Mesodermal cell (in vitro differentiated cells): ENCODE measurements at regions not wholly inside any gene's neighbourhood (a gene's known extent, or its start where the extent isn't known, plus 50 kb on each side); places are given as distances from the start of the nearest gene placed in this dataset.
"Not testable (repeated sequence)": the region's sequence is repeated elsewhere in the genome, so short reads cannot be mapped to it uniquely, and the experiment has no call there.

Source experiments
- H3K27ac ChIP-seq: 2 replicates; pipeline ENCODE4 v1.7.0; 2013; ENCODE audit warnings: mild to moderate bottlenecking, low read depth, low read length, moderate library complexity; ENCODE audit not compliant: severe bottlenecking
- H3K36me3 ChIP-seq: 2 replicates; pipeline ENCODE4 v1.7.1; 2013; ENCODE audit warnings: mild to moderate bottlenecking, low read length, moderate library complexity; ENCODE audit not compliant: control insufficient read depth, insufficient read depth
- H3K4me1 ChIP-seq: one replicate; pipeline ENCODE4 v1.7.1; 2013; ENCODE audit warnings: mild to moderate bottlenecking, low read length; ENCODE audit not compliant: insufficient read depth, control insufficient read depth, poor library complexity, severe bottlenecking
- H3K4me3 ChIP-seq: 2 replicates; pipeline ENCODE4 v1.7.0; 2013; ENCODE audit warnings: low read length, control low read depth, mild to moderate bottlenecking; ENCODE audit not compliant: insufficient read depth, poor library complexity, severe bottlenecking; ENCODE audit errors: extremely low read depth
- H3K9me3 ChIP-seq: 2 replicates; pipeline ENCODE4 v1.7.1; 2013; ENCODE audit warnings: mild to moderate bottlenecking, low read length, moderate library complexity; ENCODE audit not compliant: control insufficient read depth
- WGBS, 2 experiments: methylation state at CpG; one replicate each; pipeline ENCODE4 v1.1.5; 2013; ENCODE audit warnings: missing lambda C conversion rate in 2 of 2; ENCODE audit not compliant: insufficient coverage in 2 of 2; 5-methylcytosine and 5-hydroxymethylcytosine counted together

DNA sequence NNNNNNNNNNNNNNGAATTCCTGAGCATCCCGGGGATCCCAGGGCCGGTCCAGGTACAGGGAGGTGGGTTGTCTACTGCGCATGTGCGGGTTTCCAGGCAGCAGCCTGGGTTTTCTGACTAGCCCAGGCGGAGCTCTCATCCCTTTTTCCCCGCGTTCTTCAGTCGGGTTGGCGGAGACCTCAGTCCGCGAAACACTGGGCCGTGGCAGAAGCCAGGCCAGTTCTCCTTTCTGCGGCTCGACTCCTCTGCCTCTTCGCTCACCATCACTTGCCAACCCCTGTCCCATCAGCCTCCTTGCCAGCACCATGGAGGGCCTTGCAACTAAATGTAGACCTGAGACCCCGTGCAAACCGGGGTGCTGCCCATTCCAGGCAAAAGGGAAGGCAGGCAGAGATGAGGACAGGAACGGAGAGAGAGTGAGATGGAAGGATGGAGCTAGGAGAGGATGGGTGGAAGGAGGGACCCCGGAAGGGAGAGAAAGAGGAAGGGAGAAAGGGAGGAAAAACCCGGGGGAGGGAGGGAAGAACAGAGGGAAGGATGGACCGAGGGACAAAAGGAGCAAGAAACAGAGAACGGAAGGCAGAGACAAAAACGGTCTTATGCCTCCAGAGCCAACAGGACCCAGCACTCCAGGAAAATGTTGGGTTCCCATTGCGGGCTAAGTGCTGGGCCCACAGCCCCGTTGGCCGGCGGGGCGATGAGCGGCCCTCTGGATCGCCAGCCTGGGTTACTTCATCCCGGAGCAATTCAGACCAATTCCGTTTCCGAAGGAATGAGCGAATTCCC is 445.4 kb upstream of the DEFB115 start:
- WGBS, 2 experiments, result 72 to 77% methylated on average over 30 to 34 of the region's 34 CpGs
- Histone ChIP-seq H3K4me3 (no peak overlapping the region), H3K9me3 (peaks cover 33% of the 10 kb centered on the region), H3K4me1 (no peaks in the 10 kb centered on the region), H3K27ac (no peak overlapping the region), H3K36me3 (no peaks in the 10 kb centered on the region)

DNA sequence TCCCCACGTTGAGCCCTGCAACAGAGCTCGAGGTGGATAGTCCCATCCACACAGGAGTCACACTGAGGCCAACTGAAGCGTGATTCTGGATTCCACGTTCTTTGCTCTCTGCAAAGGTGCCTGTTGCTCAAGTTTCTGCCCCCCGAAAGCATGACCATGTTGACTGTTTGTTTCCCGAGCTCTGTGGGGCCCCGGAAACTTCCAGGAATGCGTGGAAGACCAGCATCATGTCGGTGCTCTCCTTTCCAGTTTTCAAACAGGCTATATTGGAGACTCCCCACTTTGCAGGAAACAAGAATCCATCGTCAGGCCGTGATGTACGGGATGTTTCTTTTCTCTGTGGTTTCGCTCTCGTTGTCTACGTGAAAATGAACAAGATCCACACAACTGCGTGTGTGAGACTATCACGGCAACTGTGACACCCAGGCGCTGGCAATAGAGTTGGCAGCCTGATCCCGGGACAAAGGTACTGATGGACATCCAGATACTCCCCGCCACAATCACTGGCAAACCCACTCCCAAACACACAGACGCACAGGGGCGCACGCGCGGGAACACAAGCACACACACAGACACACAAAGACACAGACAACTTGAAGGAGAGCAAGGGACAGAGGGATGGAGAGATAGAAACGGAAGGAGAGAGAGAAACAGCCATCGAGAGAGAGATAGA is 444.6 kb upstream of the DEFB115 start:
- WGBS, 2 experiments, result 79 to 80% methylated on average over 19 to 21 of the region's 27 CpGs
- Histone ChIP-seq H3K36me3 (no peaks in the 10 kb centered on the region), H3K4me1 (no peaks in the 10 kb centered on the region), H3K9me3 (peaks cover 33% of the 10 kb centered on the region), H3K27ac (no peak overlapping the region), H3K4me3 (no peak overlapping the region)

DNA sequence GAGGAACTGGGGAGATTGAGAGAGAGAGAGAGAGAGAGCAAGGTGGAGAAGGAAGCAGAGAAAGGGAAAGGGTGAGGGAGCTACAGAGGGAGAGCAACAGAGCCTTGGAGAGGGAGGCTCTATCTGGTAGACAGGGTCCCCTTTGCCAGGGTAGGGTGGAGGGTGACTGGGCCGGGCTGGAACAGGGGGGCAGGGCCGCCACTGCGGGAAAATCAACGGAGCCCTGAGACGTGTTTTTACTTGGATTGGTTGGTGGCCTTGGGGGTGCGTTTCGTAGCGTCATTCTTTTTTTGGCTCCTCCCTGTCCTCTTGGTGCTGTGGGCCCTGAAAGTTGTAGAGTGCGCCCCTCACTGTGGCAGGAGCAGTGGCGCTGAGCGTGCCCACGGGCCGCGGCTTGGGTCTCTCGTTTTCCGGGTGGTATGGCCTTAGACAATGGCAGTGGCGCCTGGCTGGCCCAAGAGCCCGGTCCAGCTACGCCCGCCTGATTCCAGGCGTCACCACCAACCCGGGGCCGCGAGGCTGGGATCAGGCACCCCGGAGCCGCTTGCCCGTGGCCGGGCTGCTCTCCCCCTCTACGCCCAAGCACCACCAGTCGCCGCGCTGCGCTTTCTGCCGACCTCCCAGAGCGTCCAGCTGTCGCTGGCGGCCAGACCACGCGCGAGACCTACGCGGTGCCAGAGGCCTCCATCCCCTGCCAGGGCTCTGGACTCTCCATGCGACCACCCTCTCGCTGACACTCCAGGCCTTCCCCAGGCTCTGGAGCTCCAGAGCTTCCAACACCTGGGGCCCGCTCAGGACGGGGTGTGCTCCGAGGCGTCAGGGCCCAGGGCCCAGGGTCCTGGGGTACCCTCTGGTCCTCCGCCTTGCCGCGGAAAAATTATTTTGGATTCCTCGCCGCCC is 443.8 kb upstream of the DEFB115 start:
- not testable (repeated sequence) for H3K27ac ChIP-seq, H3K4me1 ChIP-seq, H3K36me3 ChIP-seq, H3K4me3 ChIP-seq
- WGBS, 2 experiments, result 87% methylated on average over 43 to 53 of the region's 53 CpGs
- H3K9me3 ChIP-seq, result peaks cover 35% of the 10 kb centered on the region

DNA sequence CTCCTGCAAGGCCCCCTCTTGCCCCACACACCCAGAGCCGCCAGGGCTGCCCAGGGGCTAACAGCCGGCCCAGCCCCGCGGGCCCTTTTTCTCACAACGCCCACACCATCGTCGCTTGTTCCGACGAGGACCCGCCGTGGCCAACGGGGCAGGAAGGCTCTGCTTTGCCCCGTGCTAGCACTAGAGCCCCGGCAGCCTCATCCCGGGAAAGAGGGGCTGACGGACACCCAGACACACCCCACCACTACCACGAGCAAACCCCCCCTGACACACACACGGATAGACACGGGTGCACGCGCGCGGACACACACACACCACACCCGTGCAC is 443.2 kb upstream of the DEFB115 start:
- not testable (repeated sequence) for H3K4me1 ChIP-seq, H3K4me3 ChIP-seq, H3K36me3 ChIP-seq, H3K27ac ChIP-seq
- WGBS, 2 experiments, result 71 to 87% methylated on average over 17 to 20 of the region's 24 CpGs
- H3K9me3 ChIP-seq, result peaks cover 39% of the 10 kb centered on the region

DNA sequence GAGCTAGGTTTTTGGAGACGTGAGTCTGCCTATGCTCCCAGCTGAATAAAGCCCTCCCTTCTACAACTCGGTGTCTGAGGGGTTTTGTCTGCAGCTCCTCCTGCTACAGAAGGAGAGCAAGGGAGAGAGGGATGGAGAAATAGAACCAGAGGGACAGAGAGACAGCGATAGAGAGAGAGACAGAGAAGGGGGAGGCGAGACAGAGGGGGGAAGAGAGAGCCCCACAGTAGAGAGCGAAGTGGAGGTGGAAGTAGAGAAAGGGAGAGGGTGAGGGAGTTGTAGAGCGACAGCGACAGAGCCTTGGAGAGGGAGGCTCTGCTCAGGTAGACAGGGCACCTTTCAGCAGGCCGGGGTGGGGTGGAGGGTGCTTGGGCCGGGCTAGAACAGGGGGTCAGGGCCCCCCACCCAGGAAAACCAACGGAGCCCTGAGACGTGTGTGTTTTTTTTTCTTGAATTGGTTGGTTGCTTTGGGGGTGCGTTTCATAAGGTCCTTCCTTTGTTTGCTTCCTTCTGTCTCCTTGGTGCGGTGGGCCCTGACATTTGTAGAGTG is 442.4 kb upstream of the DEFB115 start:
- not testable (repeated sequence) for H3K36me3 ChIP-seq, H3K27ac ChIP-seq, H3K4me1 ChIP-seq, H3K4me3 ChIP-seq
- WGBS, 2 experiments, result 74 to 77% methylated on average over 12 to 13 of the region's 13 CpGs
- H3K9me3 ChIP-seq, result peaks cover 41% of the 10 kb centered on the region

DNA sequence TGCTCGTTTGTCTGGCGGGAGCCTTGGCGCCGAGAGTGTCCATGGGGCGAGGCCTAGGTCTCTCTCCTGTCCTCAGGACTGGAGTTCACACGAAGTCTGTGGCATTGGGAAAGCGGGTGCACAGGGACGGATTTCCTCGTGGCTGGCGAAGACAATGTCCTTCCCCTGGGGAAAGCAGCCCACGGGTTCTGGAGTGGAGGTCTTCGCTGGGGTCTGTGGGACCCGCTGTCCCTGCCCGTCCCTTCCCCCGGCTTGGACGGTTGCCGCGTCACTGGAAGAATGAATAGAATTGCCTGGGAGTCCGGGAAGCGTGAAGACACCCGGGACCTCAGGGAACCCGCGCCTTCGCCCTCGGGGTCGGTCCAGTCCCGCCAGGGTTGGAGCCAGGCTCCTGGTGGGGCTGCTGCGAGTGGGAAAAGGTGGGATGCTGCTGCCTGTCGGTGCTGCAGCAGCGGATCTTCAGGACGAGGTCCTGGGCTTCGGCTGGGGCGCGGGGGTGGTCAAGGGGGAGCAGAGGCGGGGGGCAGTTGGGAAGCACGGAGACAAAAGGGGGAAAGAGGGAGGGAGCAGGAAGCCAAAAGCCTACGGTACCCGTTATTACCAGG is 441.8 kb upstream of the DEFB115 start:
- Histone ChIP-seq H3K27ac (no peak overlapping the region), H3K9me3 (peaks cover 42% of the 10 kb centered on the region), H3K36me3 (no peaks in the 10 kb centered on the region), H3K4me1 (no peaks in the 10 kb centered on the region), H3K4me3 (no peak overlapping the region)
- WGBS, 2 experiments, result 79 to 81% methylated on average over 37 to 38 of the region's 38 CpGs

DNA sequence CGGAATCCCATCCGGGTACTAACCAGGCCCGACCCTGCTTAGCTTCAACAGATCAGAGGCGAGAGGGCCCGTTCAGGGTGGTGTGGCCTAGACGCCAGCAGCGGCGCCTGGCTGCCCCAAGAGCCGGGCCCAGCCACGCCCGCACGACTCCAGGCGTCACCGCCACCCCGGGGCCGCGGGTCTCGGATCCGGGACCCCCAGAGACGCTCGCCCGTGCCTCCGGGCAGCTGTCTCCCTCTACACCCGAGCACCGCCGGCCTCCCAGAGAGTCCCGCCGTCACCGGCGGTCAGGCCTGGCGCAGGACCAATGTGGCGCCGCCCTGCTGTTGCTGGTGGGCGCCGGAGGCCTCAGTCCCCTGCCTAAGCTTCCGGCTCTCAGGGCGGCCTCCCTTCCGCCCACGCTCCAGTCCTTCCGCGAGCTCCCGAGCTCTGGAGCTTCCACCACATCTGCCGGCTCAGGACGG is 441.2 kb upstream of the DEFB115 start:
- Histone ChIP-seq H3K36me3 (no peaks in the 10 kb centered on the region), H3K27ac (no peak overlapping the region), H3K4me1 (no peaks in the 10 kb centered on the region), H3K4me3 (no peak overlapping the region), H3K9me3 (peaks cover 47% of the 10 kb centered on the region)
- 85% methylated on average over 37 to 42 of the region's 44 CpGs for WGBS, 2 experiments

DNA sequence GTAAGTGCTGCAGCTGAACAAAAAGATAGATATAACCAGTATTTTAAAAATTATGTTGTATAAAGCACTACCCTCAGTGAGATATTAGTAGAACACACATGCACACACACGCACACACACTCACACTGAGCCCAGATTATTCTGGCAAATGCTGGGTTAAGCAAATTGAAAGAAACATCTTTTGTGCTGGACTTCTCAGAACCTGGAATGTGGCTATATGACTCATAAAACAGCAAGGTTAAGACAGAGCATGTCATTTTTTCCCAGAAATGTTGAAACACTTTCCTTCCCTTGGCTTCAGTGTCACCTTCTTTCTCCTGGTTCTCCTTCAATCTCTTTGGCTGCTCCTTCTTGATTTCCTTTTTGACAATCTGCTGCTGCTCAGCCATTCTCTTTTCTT is 435.8 kb upstream of the DEFB115 start:
- H3K27ac ChIP-seq, H3K36me3 ChIP-seq, H3K4me3 ChIP-seq, H3K4me1 ChIP-seq: not testable (repeated sequence)
- peaks cover 24% of the 10 kb centered on the region for H3K9me3 ChIP-seq
- WGBS, 2 experiments, result 100% methylated on average over 1 of the region's 1 CpG; no CpG with 5 or more reads in 1 of the 2 experiments

DNA sequence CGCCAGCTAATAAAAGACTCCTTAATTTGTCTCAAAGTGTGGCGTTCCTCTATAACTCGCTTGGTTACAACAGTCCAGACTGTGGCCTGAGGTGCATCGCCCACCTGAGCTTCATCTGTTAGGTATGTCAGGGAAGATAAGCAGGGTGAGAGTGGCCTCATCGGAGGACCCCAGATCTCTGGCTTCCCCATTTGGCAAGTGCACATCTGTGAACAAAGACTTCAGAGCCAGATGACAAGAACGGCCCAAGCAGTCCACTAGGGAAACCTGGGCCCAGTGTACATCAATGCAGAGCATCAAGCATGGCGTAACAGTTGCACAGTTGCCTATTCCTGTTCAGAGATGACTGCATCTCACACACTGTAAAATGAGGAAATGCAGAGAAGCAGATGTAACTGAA is 432.8 kb upstream of the DEFB115 start:
- WGBS, 2 experiments, result 82 to 83% methylated on average over 7 of the region's 7 CpGs
- H3K9me3 ChIP-seq, result peaks cover 24% of the 10 kb centered on the region
- H3K4me1 ChIP-seq, H3K4me3 ChIP-seq, H3K36me3 ChIP-seq, H3K27ac ChIP-seq: not testable (repeated sequence)

DNA sequence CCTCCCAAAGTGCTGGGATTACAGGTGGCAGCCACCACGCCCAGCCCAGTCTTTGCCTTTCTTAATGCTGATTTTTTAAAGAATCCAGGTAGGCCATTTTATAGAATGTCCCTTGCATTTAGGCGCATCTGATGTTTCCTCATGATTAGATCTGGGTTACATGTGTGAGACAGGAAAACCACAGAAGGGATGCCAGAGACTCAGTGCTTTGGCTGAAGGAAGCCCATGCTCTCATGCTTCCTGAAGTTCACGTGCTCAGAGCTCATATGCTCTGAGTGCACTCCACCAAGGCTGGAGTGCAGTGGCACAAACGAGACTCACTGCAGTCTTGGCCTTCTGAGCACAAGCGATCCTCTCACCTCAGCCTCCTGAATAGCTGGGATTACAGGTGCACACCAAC is 411.5 kb upstream of the DEFB115 start:
- H3K4me1 ChIP-seq, H3K9me3 ChIP-seq, H3K4me3 ChIP-seq, H3K36me3 ChIP-seq, H3K27ac ChIP-seq: not testable (repeated sequence)
- 70 to 83% methylated on average over 2 to 4 of the region's 5 CpGs for WGBS, 2 experiments
